Panc1 (cell line): ENCODE measurements at regions not wholly inside any gene's neighbourhood (a gene's known extent, or its start where the extent isn't known, plus 50 kb on each side); places are given as distances from the start of the nearest gene placed in this dataset.

ENCODE experiments used
- CTCF ChIP-seq: fragments of 450-650 bp; IDR thresholded peaks from 2 replicates; pipeline ENCODE4 v1.5.1; 2017; ENCODE audit warnings: mild to moderate bottlenecking
- POLR2AphosphoS5 ChIP-seq: IDR thresholded peaks from 2 replicates; pipeline ENCODE4 v1.6.1; 2012; ENCODE audit warnings: mild to moderate bottlenecking, low read depth, low read length, moderate library complexity
- REST ChIP-seq, 2 experiments: IDR thresholded peaks; 2 replicates each; pipeline ENCODE4 v1.6.1; 2011 to 2012; ENCODE audit warnings: low read depth in 2 of 2, control low read depth in 1 of 2, low read length in 1 of 2, mild to moderate bottlenecking in 1 of 2, moderate library complexity in 1 of 2; ENCODE audit not compliant: insufficient read depth in 1 of 2
- TCF7L2 ChIP-seq: IDR thresholded peaks from 2 replicates; pipeline ENCODE4 v1.6.1; 2011; ENCODE audit warnings: mild to moderate bottlenecking, low read depth, low read length, inconsistent platforms

- TF ChIP-seq CTCF: no peak
- TF ChIP-seq POLR2AphosphoS5: no peak
- TF ChIP-seq REST (IDR thresholded peaks at IDR 0.05; ENCODE audit: insufficient read depth in 1 of 2, low read depth in 2 of 2, low read length in 1 of 2): no peak
- no peak for TF ChIP-seq TCF7L2
Measured at GRCh38 chr15:26017665-26018064, 154.5 kb upstream of the ATP10A start.
